Neural progenitor cell (in vitro differentiated cells): ENCODE measurements at regions not wholly inside any gene's neighbourhood (a gene's known extent, or its start where the extent isn't known, plus 50 kb on each side); places are given as distances from the start of the nearest gene placed in this dataset.

ENCODE experiments used
- CTCF ChIP-seq: fragments of 200-600 bp; sonication (generic); IDR thresholded peaks from 2 replicates; pipeline ENCODE4 v1.5.1; 2017; ENCODE audit warnings: antibody characterized with exemption, mild to moderate bottlenecking
- EZH2 ChIP-seq: fragments of 200-600 bp; sonication (generic); IDR thresholded peaks from 2 replicates; pipeline ENCODE4 v1.6.1; 2017; ENCODE audit warnings: antibody characterized with exemption, mild to moderate bottlenecking, moderate library complexity
- EZH2phosphoT487 ChIP-seq: fragments of 200-600 bp; sonication (generic); IDR thresholded peaks from 2 replicates; pipeline ENCODE4 v1.6.1; 2017; ENCODE audit warnings: antibody characterized with exemption

DNA sequence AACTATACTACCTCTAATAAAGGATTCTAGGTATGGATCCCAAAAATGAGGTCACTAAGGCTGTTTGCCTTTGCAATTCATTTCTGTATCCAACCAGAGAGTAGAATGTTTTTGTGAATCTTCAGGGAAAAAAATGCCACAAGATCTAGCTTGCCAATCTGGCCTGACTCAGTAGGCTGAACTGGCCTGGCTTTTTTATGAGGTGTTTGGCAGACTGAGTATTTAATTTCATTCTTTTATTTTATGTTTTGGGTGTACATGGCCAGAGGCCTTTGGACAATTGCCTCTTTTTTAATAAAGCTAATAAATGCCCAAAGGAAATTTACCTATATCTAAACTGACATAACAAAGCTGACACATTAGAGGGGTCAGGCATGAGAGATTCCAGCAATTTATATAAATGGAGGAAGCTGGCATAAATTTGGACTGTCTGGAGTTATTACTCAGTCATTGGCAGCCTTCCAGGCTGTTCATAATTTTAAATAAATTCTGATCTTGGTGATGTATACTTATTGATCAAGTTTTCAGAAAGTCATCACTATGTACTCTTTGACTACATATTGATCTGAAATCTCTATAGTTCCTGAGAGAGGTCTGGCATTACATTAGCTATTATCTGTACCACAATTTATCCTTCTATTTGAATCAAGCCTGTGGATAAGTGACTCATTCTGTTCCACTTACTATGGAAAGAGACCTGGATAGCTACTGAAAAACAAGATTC lies 376.4 kb upstream of the NOCT start:
- TF ChIP-seq CTCF (no peak), EZH2 (no peak), EZH2phosphoT487 (no peak)
